ENCODE measurements at regions not wholly inside any gene's neighbourhood (a gene's known extent, or its start where the extent isn't known, plus 50 kb on each side); places are given as distances from the start of the nearest gene placed in this dataset.

- Histone ChIP-seq H3K4me1 (ENCODE audit: control insufficient read depth, insufficient read depth, low read length) (no peaks in the 10 kb centered on the region), H3K36me3 (ENCODE audit: control insufficient read depth in 2 of 2, insufficient read depth in 1 of 2, low read length in 2 of 2) (no peaks in the 10 kb centered on the region), H3K27ac (ENCODE audit: extremely low read depth, low read depth, low read length) (no peak overlapping the region), H3K4me3 (ENCODE audit: low read depth, low read length) (no peak overlapping the region), H3K9me3 (ENCODE audit: control insufficient read depth, insufficient read depth, low read depth, low read length) (no peaks in the 10 kb centered on the region)
- CTCF ChIA-PET = no interaction called here
- POLR2A ChIA-PET = no interaction called here
- no peak for TF ChIP-seq YY1 (tag by site-specific recombination; IDR thresholded peaks at IDR 0.05)
- TF ChIP-seq ZNF530 (tag by site-specific recombination; IDR thresholded peaks at IDR 0.05; ENCODE audit: low read depth) = no peak
- TF ChIP-seq SCRT1 (tag by site-specific recombination; IDR thresholded peaks at IDR 0.05; ENCODE audit: borderline replicate concordance) = no peak
- no peak for TF ChIP-seq ZNF140 (tag by site-specific recombination; IDR thresholded peaks at IDR 0.05)
- TF ChIP-seq ZNF596 (tag by site-specific recombination; IDR thresholded peaks at IDR 0.05) = no peak
- TF ChIP-seq ZNF121 (tag by site-specific recombination; IDR thresholded peaks at IDR 0.05) = no peak
- TF ChIP-seq ZFP41 (tag by site-specific recombination; IDR thresholded peaks at IDR 0.05; ENCODE audit: borderline replicate concordance) = no peak
- TF ChIP-seq ZNF660 (tag by site-specific recombination; IDR thresholded peaks at IDR 0.05) = no peak
- no peak for TF ChIP-seq ZFP37 (tag by site-specific recombination; IDR thresholded peaks at IDR 0.05)
- TF ChIP-seq ZNF214 (tag by site-specific recombination; IDR thresholded peaks at IDR 0.05; ENCODE audit: borderline replicate concordance) = no peak
- no peak for TF ChIP-seq ZNF157 (tag by site-specific recombination; IDR thresholded peaks at IDR 0.05)
- no peak for TF ChIP-seq ZNF174 (tag by site-specific recombination; IDR thresholded peaks at IDR 0.05)
- TF ChIP-seq ZNF623 (tag by site-specific recombination; IDR thresholded peaks at IDR 0.05) = no peak
These were observed 886.0 kb downstream of the SUCLG1 start for GRCh38 chr2:83573060-83573459.

GRCh38 chr2:83572400-83572799, 886.7 kb downstream of the SUCLG1 start:
- H3K27ac ChIP-seq (ENCODE audit: extremely low read depth, low read depth, low read length) = no peak overlapping the region
- POLR2A ChIA-PET = no interaction called here
- no peak overlapping the region for H3K4me3 ChIP-seq (ENCODE audit: low read depth, low read length)
- TF ChIP-seq ZNF114 (tag by site-specific recombination; IDR thresholded peaks at IDR 0.05) (no peak), HOXD13 (CRISPR knock-in tag; IDR thresholded peaks at IDR 0.05; ENCODE audit: borderline replicate concordance) (no peak)
- TF ChIP-seq, protein P1, sequence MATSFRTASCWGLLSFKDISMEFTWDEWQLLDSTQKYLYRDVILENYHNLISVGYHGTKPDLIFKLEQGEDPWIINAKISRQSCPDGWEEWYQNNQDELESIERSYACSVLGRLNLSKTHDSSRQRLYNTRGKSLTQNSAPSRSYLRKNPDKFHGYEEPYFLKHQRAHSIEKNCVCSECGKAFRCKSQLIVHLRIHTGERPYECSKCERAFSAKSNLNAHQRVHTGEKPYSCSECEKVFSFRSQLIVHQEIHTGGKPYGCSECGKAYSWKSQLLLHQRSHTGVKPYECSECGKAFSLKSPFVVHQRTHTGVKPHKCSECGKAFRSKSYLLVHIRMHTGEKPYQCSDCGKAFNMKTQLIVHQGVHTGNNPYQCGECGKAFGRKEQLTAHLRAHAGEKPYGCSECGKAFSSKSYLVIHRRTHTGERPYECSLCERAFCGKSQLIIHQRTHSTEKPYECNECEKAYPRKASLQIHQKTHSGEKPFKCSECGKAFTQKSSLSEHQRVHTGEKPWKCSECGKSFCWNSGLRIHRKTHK (tag by site-specific recombination; IDR thresholded peaks at IDR 0.05) = no peak
- TF ChIP-seq, protein P2, sequence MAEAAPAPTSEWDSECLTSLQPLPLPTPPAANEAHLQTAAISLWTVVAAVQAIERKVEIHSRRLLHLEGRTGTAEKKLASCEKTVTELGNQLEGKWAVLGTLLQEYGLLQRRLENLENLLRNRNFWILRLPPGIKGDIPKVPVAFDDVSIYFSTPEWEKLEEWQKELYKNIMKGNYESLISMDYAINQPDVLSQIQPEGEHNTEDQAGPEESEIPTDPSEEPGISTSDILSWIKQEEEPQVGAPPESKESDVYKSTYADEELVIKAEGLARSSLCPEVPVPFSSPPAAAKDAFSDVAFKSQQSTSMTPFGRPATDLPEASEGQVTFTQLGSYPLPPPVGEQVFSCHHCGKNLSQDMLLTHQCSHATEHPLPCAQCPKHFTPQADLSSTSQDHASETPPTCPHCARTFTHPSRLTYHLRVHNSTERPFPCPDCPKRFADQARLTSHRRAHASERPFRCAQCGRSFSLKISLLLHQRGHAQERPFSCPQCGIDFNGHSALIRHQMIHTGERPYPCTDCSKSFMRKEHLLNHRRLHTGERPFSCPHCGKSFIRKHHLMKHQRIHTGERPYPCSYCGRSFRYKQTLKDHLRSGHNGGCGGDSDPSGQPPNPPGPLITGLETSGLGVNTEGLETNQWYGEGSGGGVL (tag by site-specific recombination; IDR thresholded peaks at IDR 0.05) = no peak
- no peaks in the 10 kb centered on the region for H3K9me3 ChIP-seq (ENCODE audit: control insufficient read depth, insufficient read depth, low read depth, low read length)
- H3K4me1 ChIP-seq (ENCODE audit: control insufficient read depth, insufficient read depth, low read length) = no peaks in the 10 kb centered on the region
- CTCF ChIA-PET = interaction anchor here (0.6 kb wide), 1 partner anchor 74 kb away, joined by 3 read pairs; no protein-coding TSS in a partner anchor
- H3K36me3 ChIP-seq (ENCODE audit: control insufficient read depth in 2 of 2, insufficient read depth in 1 of 2, low read length in 2 of 2) = no peaks in the 10 kb centered on the region

GRCh38 chr2:83567551-83567950, 891.5 kb downstream of the SUCLG1 start:
- TF ChIP-seq, protein P3, sequence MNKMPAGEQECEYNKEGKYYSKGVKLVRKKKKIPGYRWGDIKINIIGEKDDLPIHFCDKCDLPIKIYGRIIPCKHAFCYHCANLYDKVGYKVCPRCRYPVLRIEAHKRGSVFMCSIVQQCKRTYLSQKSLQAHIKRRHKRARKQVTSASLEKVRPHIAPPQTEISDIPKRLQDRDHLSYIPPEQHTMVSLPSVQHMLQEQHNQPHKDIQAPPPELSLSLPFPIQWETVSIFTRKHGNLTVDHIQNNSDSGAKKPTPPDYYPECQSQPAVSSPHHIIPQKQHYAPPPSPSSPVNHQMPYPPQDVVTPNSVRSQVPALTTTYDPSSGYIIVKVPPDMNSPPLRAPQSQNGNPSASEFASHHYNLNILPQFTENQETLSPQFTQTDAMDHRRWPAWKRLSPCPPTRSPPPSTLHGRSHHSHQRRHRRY (tag by site-specific recombination; IDR thresholded peaks at IDR 0.05) = no peak
- TF ChIP-seq ZNF701 (tag by site-specific recombination; IDR thresholded peaks at IDR 0.05) (no peak), ZNF140 (tag by site-specific recombination; IDR thresholded peaks at IDR 0.05) (no peak), ZNF274 (IDR thresholded peaks at IDR 0.05; ENCODE audit: low read length) (no peak), ZNF274 (tag by site-specific recombination; IDR thresholded peaks at IDR 0.05; ENCODE audit: borderline replicate concordance) (no peak), ZNF704 (tag by site-specific recombination; IDR thresholded peaks at IDR 0.05) (no peak)
- TF ChIP-seq, protein P4, sequence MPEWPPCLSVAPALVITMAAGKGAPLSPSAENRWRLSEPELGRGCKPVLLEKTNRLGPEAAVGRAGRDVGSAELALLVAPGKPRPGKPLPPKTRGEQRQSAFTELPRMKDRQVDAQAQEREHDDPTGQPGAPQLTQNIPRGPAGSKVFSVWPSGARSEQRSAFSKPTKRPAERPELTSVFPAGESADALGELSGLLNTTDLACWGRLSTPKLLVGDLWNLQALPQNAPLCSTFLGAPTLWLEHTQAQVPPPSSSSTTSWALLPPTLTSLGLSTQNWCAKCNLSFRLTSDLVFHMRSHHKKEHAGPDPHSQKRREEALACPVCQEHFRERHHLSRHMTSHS (tag by site-specific recombination; IDR thresholded peaks at IDR 0.05) = no peak
- TF ChIP-seq, protein P5, sequence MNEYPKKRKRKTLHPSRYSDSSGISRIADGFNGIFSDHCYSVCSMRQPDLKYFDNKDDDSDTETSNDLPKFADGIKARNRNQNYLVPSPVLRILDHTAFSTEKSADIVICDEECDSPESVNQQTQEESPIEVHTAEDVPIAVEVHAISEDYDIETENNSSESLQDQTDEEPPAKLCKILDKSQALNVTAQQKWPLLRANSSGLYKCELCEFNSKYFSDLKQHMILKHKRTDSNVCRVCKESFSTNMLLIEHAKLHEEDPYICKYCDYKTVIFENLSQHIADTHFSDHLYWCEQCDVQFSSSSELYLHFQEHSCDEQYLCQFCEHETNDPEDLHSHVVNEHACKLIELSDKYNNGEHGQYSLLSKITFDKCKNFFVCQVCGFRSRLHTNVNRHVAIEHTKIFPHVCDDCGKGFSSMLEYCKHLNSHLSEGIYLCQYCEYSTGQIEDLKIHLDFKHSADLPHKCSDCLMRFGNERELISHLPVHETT (tag by site-specific recombination; IDR thresholded peaks at IDR 0.05) = no peak
- H3K4me1 ChIP-seq (ENCODE audit: control insufficient read depth, insufficient read depth, low read length) = no peaks in the 10 kb centered on the region
- H3K9me3 ChIP-seq (ENCODE audit: control insufficient read depth, insufficient read depth, low read depth, low read length) = no peaks in the 10 kb centered on the region
- CTCF ChIA-PET = no interaction called here
- no peaks in the 10 kb centered on the region for H3K36me3 ChIP-seq (ENCODE audit: control insufficient read depth in 2 of 2, insufficient read depth in 1 of 2, low read length in 2 of 2)
- POLR2A ChIA-PET = no interaction called here
- H3K4me3 ChIP-seq (ENCODE audit: low read depth, low read length) = no peak overlapping the region
- H3K27ac ChIP-seq (ENCODE audit: extremely low read depth, low read depth, low read length) = no peak overlapping the region

All from HEK293 (cell line).